ENCODE measurements at regions not wholly inside any gene's neighbourhood (a gene's known extent, or its start where the extent isn't known, plus 50 kb on each side); places are given as distances from the start of the nearest gene placed in this dataset.

DNA sequence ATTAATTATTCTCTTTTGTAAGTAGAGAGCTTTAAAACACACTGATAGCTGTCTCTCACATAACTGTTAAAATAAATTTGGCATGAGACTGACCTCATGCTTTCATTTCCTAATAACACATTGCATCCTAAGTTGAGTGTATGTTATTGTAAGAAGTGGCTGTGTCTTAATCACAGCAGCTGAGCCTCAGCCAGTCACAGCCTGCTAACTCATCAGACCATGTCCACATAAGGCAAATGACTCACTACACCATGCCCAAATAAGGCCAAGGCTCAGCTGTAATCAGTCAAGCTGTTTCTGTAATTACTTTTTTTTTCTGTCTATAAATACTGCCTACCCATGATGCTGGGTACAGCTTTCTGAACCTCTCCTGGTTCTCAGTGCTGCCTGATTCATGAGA lies 860.9 kb downstream of the XPNPEP1 start:
- TF ChIP-seq CTCF (IDR thresholded peaks at IDR 0.05) (no peak), SIN3A (IDR thresholded peaks at IDR 0.05; ENCODE audit: borderline replicate concordance, insufficient read depth, low read depth, low read length) (no peak), POLR2AphosphoS5 (IDR thresholded peaks at IDR 0.05; ENCODE audit: low read depth, low read length) (no peak), REST (IDR thresholded peaks at IDR 0.05; ENCODE audit: insufficient read depth in 1 of 2, low read depth in 2 of 2, low read length in 1 of 2) (no peak)

All from Panc1 (cell line).